ENCODE measurements at regions not wholly inside any gene's neighbourhood (a gene's known extent, or its start where the extent isn't known, plus 50 kb on each side); places are given as distances from the start of the nearest gene placed in this dataset.
"Not testable (repeated sequence)": the region's sequence is repeated elsewhere in the genome, so short reads cannot be mapped to it uniquely, and the experiment has no call there.

DNA sequence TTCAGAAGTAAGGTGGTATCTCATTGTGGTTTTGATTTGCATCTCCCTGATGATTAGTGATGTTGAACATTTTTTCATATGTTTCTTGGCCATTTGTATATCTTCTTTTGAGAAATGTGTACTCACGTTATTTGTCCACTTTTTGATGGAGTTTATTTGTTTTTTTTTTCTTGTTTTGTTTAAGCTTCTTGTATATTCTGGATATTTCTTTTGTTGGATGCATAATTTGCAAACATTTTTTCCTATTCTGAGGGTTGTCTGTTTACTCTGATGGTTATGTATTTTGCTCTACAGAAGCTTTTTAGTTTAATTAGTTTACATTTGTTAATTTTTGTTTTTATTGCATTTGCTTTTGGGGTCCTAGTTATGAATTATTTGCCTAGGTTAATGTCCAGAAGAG, 927.4 kb upstream of the LRFN5 start:
- DNase-seq: no peak

GRCh38 chr14:40677206-40677605, 929.5 kb upstream of the LRFN5 start:
- DNase-seq: not testable (repeated sequence)

GRCh38 chr14:40674502-40674901, 932.2 kb upstream of the LRFN5 start:
- no peak for DNase-seq

DNA sequence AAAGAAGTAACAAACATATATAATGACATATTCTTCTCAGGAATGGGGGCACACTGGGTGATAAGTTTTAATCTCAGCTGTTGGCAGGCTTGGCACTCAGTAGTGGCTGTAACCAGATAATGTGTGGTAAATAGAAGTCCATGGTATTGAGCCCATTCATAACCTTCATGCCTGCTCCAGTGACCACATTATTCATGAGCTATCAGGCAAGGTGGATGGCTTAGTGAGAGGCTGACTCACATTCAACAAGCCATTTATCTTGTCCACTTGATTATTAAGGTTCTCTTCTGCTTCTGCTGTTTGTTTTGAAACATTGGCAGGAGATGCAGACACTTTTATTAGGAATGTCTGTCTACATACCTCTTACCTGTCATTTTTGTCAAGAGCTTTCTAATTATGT, 950.4 kb upstream of the LRFN5 start:
- peak; percentile 12 to 16 for DNase-seq

DNA sequence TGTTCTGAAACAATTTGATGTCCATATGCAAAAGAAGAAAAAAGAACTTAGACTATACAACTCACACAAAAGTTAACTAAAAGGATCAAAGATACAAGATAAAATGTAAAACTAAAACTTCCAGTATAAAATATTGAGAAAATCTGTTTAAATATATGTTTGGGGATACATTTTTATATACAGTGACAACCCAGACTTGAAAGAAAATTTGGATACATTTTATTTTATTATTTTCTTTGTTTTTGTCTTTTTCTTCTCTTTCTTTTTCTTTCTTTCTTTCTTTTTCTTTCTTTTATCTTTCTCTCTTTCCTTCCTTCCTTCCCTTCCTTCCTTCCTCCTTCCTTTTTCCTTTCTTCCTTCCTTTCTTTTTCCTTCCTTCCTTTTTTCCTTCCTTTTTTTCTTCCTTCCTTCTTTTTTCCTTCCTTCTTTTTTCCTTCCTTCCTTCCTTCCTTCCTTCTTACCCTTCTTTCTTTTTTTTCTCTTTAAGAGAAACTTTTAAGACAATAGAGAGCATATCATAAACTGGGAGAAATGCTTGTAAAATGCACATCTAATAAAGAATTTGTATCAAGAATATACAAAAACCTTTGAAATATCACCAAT, 954.5 kb upstream of the LRFN5 start:
- no peak for DNase-seq

DNA sequence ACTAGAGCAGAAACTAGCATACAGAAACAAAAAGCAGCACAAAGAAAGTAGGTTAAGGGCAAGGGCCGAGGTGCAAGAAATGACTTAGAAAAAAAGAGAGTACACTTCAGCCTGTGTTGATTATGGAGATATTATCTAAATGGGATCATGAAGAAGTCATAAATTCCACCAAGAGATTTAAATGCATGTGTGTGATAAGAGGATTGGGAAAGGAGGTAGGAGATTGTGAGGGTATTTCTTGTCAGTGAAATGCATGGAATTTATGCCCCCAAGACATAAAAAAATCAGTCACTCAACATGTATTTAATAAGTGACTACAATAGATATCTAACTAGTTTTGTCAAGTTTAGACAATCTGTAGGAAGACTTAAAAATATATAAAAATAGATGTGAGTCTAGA, 976.2 kb upstream of the LRFN5 start:
- no peak for DNase-seq

DNA sequence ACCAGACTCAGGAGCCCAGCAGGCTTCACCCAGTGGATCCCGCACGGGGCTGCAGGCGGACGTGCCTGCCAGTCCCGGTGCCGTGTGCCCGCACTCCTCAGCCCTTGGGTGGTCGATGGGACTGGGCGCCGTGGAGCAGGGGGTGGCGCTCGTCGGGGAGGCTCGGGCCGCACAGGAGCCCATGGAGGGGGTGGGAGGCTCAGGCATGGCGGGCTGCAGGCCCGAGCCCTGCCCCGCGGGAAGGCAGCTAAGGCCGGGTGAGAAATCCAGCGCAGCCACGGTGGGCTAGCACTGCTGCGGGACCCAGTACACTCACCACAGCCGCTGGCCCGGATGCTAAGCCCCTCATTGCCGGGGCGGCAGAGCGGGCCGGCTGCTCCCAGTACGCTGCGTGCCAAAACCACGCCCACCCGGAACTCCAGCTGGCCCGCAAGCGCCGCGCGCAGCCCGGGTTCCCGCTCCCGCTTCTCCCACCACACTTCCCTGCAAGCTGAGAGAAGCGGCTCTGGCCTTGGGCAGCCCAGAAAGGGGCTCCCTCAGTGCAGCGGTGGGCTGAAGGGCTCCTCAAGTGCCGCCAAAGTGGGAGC, 977.0 kb upstream of the LRFN5 start:
- DNase-seq: peak; percentile 38 to 61

DNA sequence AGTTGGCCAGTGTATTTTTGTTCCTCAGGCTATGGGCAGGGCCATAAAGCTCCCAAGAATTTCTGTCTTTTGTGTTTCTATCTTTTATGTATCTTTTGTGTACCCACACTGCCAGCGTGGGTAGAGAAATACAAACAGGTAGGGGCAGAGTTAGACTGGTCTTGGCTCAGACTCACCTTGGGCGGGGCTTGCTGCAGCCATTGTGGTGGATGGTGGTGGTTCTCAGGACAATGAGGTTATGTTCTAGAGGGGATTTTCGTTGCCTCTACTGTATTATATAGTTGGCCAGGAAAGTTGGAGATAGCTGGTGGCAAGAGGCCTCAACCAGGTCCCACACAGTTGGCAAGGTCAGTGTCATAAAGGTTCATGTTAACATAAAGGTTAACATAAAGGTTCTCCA, 977.5 kb upstream of the LRFN5 start:
- DNase-seq: peak in 1 of 2 experiments; percentile 16

DNA sequence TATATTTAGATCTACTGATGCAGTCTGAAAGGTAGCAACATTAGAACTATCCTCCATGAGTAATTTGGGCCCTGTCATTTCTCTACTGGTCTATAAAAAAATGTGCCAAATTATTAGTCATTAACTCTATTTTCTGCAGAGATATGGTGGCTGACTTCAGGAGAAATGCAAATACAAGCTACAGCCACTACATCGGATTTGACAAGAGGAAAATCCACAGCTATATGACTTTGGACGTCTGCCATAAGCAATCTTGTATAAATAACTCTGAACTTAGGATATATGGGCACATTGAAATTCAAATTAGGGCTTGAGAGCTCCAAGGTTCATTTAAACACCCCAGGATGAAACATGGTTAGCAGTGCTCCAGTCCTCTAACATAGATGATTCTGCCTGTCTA, 983.0 kb upstream of the LRFN5 start:
- peak; percentile 25 to 38 for DNase-seq

- no peak for DNase-seq
Measured at GRCh38 chr14:40618225-40618898, 988.3 kb upstream of the LRFN5 start.

GRCh38 chr14:40616579-40616978, 990.1 kb upstream of the LRFN5 start:
- no peak for DNase-seq

DNA sequence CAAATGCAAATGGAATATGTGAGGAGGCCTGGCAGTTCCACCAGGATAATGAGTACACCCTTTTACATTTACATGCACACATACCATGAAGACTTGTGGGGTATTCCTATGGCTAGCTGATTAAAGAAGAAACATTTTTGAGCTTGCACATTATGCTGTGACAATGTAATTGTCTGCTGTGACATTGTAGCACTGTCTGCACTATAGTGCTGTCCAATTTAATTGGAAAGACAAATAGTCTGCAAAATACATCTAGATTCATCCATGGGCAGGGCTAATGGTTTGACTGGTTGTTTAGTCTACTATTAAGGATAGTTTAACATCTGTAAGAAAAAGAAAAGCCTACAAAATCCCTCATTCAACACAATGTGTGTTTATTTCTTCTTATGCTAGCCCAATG, 1005.6 kb upstream of the LRFN5 start:
- no peak for DNase-seq

GRCh38 chr14:40599725-40600124, 1007.0 kb upstream of the LRFN5 start:
- DNase-seq: no peak

DNA sequence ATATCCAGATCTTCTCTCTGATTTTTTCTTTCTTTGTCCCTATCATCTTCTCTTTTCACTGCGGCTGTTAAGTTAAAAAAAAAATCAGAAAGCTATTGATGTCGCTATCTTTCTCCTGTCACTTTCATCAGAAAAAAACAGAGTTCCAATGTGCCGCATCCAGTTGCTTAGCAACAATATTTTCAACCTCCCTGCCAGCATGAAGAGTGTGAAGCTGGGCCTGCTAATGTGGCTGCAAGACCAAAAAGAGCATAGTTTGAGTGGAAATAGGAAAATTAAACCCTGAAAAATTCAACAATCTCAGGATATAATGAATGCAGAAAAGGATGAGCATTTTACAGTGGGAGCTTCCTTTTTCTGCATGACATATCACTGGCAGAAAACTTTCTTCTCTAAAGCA, 1025.4 kb upstream of the LRFN5 start:
- no peak for DNase-seq

DNA sequence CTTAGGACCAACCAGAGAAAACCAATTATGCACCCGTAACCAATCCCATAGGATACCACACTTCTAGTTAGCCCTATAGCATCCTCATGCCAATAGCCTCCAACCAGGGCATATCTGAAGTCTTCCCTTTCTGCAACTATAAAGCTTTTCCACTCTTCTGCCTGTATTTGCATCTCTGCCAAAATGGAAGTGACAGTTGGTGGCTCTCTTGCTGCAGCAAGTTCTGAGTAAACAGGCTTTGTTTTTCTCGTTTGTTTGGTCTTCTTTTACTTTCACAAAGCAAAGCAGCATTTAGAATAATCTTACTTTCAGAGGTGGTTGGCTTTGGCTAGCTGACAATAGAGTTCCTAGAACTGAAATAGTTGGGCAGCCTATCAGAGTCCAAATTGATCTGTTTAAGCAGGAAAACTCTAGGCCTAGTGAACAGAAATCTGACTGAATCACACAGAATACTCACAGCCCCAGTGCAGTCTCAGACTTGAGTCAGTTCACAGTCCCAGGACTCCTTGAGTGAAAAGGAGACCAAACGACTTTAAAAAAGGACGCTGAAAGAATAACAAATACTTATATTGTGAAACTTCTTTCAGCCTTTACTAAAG, 1029.7 kb upstream of the LRFN5 start:
- no peak for DNase-seq

DNA sequence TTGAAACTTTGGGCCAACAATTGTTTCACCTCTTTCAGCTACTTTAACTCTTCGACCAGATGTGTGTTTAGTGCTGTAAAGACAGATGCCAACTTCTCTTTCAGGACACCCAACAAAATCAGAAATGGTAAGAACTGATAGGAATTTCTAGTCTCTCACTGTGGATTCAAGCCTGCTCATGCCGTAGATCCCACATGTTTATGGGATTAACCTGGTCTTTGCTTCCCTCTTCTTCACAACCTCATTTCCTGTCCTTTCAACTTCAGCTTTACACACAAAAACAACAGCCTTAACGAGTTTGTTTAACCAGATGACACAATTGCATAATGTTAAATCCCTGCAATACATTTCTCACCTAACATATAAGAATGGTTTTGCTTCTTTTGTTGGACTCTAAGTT, 1031.9 kb upstream of the LRFN5 start:
- DNase-seq: no peak

DNA sequence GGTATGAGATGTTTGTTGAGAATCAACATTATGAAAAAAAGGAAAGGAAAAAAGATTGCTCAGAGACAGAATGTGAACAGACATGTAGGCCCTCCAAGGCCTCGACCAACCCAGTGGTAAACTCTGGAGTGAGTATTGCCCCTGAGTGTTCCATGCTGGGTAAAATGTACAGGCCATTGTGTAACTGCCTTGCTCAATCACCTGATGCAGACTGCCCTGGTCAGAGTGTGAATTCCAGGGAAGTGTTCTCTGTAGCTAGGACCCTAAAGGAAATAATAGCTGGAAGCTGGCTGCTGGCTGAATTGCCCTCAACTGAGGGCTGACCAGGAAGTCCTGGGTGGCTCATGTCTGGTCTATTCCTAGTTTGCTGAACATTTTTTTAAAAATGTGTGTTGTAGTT, 1081.4 kb upstream of the LRFN5 start:
- DNase-seq: no peak

- DNase-seq: no peak
Measured at GRCh38 chr14:40523123-40523522, 1083.6 kb upstream of the LRFN5 start.

DNA sequence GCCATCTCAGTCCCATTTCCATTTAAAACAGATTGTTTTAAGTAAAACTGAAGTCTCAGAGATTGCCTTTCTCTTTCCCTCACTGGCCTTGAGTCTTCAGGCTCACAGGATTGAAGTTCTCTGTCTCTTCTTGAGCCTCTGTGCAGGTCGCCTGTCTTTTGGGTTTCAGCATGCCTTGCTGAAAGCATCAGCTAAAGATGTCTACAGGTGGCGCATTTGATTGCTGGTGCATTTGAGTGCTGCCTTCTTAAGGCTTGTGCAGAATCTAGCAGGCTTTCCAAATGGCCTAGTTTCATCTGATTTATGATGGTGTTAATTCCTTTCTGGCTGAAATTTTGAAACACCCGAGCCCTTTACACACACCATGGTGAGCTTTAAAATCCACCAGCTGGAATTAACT, 1062.2 kb upstream of the FBXO33 start:
- no peak for DNase-seq

- no peak for DNase-seq
Measured at GRCh38 chr14:40487824-40488223, 1055.6 kb upstream of the FBXO33 start.

DNA sequence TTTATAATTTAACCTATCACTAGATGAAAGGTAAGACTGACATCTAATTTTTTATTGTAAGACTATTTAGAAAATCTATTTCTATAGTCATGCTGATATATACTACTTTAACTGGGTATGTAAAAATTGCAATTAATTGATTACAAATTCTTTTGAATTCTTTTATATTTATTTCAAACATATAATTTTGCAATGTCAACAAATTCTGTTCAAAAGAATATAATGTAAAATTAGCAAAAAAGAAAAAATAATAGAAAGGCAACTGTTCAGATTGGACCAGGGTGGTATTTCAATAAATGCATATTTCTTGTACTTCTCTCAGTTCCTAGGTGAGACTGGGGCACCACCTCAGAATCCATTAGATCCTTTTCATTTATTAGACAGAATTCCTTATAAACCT, 1053.5 kb upstream of the FBXO33 start:
- DNase-seq: no peak

DNA sequence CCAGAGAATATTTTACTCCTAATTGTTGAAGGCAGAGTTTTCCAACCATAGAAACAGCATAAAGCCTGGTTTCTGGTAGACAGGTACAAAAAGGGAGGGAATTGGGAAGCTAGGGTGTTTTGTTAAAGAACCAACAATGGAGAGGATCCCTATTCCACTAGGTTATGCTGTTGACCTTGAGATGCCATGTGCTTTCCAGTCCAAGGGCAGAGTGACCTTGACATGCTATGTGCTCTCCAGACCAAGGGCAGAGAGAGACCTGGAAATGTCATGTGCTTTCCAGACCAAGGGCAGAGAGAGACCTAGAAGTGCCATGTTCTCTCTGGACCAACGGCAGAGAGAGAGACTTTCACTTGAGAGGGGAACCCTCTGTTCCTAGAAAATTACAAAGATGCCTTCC, 1043.8 kb upstream of the FBXO33 start:
- no peak for DNase-seq

- no peak for DNase-seq
Measured at GRCh38 chr14:40467969-40468368, 1035.7 kb upstream of the FBXO33 start.

- no peak for DNase-seq
Measured at GRCh38 chr14:40464531-40464930, 1032.3 kb upstream of the FBXO33 start.

Data from SHP77 (cell line).